ENCODE measurements at regions not wholly inside any gene's neighbourhood (a gene's known extent, or its start where the extent isn't known, plus 50 kb on each side); places are given as distances from the start of the nearest gene placed in this dataset.
A peak's percentile ranks its signal among the peaks of the same experiment; 100 is the strongest.

DNA sequence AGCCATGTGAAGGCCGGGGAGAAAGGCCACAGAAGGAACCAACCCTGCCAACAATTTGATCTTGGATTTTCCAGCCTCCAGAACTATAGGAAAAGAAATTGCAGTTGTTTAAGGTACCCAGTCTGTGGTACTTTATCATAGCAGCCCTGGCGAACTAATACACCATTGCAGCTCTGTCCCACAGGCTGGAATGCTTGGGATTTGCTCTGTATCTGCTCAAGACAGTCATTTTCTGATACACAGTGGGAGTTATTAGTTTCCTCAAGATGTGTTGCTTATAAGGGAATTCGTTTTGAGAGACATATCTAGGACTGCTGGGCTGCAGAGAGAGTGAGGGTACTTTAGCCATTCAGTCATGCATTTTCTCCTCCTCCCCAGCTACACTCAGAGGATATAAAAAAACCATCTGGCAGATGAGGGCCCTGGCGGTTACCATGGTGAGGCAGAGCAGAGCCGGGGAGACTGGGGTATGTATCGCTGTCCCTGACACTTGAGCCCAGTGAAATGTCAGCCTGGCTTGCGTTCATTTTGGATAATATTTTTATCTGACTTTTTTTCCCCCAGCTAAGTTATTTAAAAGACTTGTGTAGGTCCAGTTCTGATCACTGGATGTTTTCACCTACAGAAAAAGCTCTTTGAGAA lies 104.6 kb downstream of the DIRAS3 start:
- no peak overlapping the region for H3K4me3 ChIP-seq (ENCODE audit: low read depth, low read length)
- H3K9me3 ChIP-seq = no peaks in the 10 kb centered on the region
- H3K27me3 ChIP-seq = no peaks in the 10 kb centered on the region
- H3K4me1 ChIP-seq = no peaks in the 10 kb centered on the region
- peak; percentile 36 for DNase-seq
- H3K36me3 ChIP-seq = no peaks in the 10 kb centered on the region
- TF ChIP-seq, protein P1, sequence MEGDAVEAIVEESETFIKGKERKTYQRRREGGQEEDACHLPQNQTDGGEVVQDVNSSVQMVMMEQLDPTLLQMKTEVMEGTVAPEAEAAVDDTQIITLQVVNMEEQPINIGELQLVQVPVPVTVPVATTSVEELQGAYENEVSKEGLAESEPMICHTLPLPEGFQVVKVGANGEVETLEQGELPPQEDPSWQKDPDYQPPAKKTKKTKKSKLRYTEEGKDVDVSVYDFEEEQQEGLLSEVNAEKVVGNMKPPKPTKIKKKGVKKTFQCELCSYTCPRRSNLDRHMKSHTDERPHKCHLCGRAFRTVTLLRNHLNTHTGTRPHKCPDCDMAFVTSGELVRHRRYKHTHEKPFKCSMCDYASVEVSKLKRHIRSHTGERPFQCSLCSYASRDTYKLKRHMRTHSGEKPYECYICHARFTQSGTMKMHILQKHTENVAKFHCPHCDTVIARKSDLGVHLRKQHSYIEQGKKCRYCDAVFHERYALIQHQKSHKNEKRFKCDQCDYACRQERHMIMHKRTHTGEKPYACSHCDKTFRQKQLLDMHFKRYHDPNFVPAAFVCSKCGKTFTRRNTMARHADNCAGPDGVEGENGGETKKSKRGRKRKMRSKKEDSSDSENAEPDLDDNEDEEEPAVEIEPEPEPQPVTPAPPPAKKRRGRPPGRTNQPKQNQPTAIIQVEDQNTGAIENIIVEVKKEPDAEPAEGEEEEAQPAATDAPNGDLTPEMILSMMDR (IDR thresholded peaks at IDR 0.05; ENCODE audit: low read depth, low read length) = no peak

DNA sequence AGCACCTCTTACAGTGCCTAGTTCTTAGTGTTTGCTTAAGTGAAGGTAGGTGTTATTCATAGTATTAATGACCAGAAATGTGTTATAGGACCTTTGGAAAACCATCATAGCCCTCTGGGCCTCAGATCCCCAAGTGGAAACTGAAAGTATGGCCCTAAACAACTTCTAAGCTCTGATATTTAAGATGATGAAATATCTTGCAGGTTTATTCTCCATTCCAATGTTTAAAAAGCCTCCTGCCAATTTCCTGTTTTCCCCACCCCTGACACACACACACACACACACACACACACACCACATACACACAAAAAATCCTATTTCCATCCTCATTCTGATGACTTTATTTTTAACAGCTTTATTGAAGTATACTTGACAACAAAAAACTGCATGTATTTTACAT lies 108.2 kb downstream of the DIRAS3 start:
- no peaks in the 10 kb centered on the region for H3K36me3 ChIP-seq
- no peaks in the 10 kb centered on the region for H3K4me1 ChIP-seq
- H3K27me3 ChIP-seq = no peaks in the 10 kb centered on the region
- TF ChIP-seq, protein P1 (IDR thresholded peaks at IDR 0.05; ENCODE audit: low read depth, low read length) = no peak
- DNase-seq = no peak
- no peaks in the 10 kb centered on the region for H3K9me3 ChIP-seq
- H3K4me3 ChIP-seq (ENCODE audit: low read depth, low read length) = no peak overlapping the region

DNA sequence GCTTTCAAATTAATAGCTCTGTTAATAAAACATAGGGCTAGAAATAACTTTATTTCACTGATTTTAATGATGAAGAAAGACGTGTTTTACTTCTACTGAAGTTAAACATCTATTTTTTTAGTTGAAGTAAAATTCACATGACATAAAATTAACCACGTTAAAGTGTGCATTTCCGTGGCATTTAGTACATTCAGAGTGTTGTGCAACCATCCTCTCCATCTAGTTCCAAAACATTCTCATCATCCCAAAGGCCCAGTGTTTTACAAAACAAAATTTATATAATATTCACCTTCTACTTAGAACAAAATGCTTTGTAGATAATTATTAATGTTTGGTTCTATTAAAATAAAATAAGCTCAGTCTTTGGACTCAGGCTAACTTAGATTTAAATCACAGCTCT lies 108.5 kb upstream of the GNG12 start:
- Histone ChIP-seq H3K9me3 (no peaks in the 10 kb centered on the region), H3K36me3 (no peaks in the 10 kb centered on the region), H3K4me3 (ENCODE audit: low read depth, low read length) (no peak overlapping the region), H3K27me3 (no peaks in the 10 kb centered on the region), H3K4me1 (no peaks in the 10 kb centered on the region)
- no peak for DNase-seq
- TF ChIP-seq, protein P1 (IDR thresholded peaks at IDR 0.05; ENCODE audit: low read depth, low read length) = no peak

DNA sequence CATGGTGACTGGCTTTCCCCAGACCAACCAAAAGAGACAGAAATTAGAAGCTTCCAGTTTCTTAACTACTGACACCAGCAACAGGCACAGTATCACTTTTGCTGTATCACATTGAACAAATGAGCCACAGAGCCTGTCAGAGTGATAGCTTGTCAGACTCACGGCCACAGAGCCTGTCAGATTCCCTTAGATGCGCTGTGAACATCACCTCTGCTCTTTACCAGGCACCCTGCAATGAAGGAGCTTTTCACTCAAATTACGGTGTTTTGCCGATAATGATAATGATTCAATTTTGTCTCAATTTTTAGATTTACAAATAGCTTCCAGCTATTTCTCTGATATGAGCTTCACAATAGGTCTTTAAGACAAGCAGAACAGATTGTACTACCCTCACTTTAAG lies 107.9 kb upstream of the GNG12 start:
- TF ChIP-seq, protein P1 (IDR thresholded peaks at IDR 0.05; ENCODE audit: low read depth, low read length) = no peak
- no peaks in the 10 kb centered on the region for H3K9me3 ChIP-seq
- H3K4me3 ChIP-seq (ENCODE audit: low read depth, low read length) = no peak overlapping the region
- H3K27me3 ChIP-seq = no peaks in the 10 kb centered on the region
- no peaks in the 10 kb centered on the region for H3K4me1 ChIP-seq
- no peak for DNase-seq
- H3K36me3 ChIP-seq = no peaks in the 10 kb centered on the region

DNA sequence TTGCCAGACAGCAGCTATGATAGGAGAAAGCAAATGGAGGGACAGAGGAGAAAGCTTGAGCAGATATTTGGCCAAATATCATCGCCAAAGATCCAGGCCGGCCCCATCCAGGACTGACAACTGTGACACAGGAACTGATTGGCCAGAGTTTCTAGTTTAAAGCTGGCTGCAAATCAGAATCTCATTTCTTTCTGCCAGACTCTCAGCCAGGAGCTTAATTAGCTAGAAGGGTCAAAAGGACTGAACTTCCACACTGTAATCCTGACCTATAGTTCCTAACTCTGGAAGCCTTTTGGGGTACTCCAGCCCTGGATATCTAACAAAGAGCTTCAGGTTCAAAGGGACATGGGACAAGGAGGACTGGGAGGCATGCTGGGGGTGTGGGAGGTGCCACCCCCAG lies 106.7 kb upstream of the GNG12 start:
- Histone ChIP-seq H3K4me1 (no peaks in the 10 kb centered on the region), H3K4me3 (ENCODE audit: low read depth, low read length) (no peak overlapping the region), H3K27me3 (no peaks in the 10 kb centered on the region), H3K9me3 (no peaks in the 10 kb centered on the region), H3K36me3 (no peaks in the 10 kb centered on the region)
- DNase-seq = no peak
- TF ChIP-seq, protein P1 (IDR thresholded peaks at IDR 0.05; ENCODE audit: low read depth, low read length) = no peak

DNA sequence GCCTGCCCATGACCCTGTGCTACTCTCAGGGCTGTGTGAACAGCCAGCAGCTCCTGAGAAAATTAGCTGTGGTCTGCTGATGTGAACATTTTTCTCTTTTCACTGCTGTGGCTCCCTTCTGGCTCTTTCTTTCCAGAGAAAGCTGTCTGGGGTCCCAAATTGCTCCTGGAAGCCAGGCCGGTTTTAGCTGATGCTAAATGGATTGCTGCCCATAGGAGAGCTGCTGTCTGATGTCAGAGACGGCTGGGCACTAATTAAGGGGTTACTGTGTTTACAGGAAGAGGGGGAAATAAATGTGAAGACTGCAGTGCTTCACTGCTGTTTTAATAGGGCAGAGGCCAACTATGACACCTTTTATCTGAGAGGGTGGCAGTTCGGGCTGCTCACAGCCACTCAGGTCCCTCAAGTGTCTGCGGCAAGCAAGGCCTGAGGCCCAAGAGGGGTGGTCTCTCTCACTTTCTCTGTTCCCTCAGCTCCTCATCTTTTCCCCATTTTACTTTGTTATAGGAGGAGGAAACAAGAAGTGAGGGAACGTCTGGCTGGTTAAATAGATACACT lies 106.0 kb upstream of the GNG12 start:
- TF ChIP-seq, protein P1 (IDR thresholded peaks at IDR 0.05; ENCODE audit: low read depth, low read length) = no peak
- no peaks in the 10 kb centered on the region for H3K9me3 ChIP-seq
- no peaks in the 10 kb centered on the region for H3K4me1 ChIP-seq
- no peaks in the 10 kb centered on the region for H3K36me3 ChIP-seq
- H3K27me3 ChIP-seq = no peaks in the 10 kb centered on the region
- DNase-seq = no peak
- H3K4me3 ChIP-seq (ENCODE audit: low read depth, low read length) = no peak overlapping the region
